Astrocyte (in vitro differentiated cells and primary cell): ENCODE measurements at regions not wholly inside any gene's neighbourhood (a gene's known extent, or its start where the extent isn't known, plus 50 kb on each side); places are given as distances from the start of the nearest gene placed in this dataset.

Experiments
- CTCF ChIP-seq: IDR thresholded peaks from 2 replicates; pipeline ENCODE4 v1.5.1; 2011; ENCODE audit warnings: low read depth, mild to moderate bottlenecking, inconsistent platforms, low read length, moderate library complexity; ENCODE audit not compliant: insufficient read depth
- EZH2 ChIP-seq: IDR thresholded peaks from 2 replicates; pipeline ENCODE4 v1.6.1; 2012; ENCODE audit warnings: mild to moderate bottlenecking, low read length, inconsistent platforms; ENCODE audit not compliant: insufficient read depth

GRCh38 chr20:53741726-53742028 is 148.0 kb upstream of the ZNF217 start:
- no peak for TF ChIP-seq CTCF
- no peak for TF ChIP-seq EZH2
